Urothelium cell line (cell line): ENCODE measurements at regions not wholly inside any gene's neighbourhood (a gene's known extent, or its start where the extent isn't known, plus 50 kb on each side); places are given as distances from the start of the nearest gene placed in this dataset.
"Not testable (repeated sequence)": the region's sequence is repeated elsewhere in the genome, so short reads cannot be mapped to it uniquely, and the experiment has no call there.

ENCODE experiments used
- DNase-seq: peaks from one replicate; pipeline ENCODE4 v3.0.0; 2011; ENCODE audit warnings: low spot score, mixed read lengths
- FAIRE-seq: peaks from 2 replicates; lab custom pipeline; 2011; peaks lifted over from hg19 to GRCh38; lab: Jason Lieb, UNC

DNA sequence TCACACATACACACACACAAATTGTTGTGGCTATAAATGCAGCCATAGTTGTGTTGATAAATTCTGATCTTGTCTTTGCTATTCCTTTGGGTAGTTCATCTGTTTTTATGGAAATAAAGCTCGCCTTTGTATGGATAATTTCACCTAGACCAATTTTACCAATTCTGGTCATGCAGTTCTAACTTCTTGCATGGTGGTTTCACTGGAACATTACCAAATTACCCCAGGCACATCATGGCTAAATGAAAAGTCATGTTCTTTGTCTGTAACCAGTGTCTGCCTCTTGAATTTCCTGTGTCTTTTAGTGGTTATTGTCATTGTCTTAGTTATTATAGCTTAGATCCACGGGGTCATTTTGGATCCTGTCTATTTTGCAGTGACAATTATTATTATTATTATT lies 50.3 kb upstream of the TMC1 start:
- DNase-seq: no peak
- no peak for FAIRE-seq

DNA sequence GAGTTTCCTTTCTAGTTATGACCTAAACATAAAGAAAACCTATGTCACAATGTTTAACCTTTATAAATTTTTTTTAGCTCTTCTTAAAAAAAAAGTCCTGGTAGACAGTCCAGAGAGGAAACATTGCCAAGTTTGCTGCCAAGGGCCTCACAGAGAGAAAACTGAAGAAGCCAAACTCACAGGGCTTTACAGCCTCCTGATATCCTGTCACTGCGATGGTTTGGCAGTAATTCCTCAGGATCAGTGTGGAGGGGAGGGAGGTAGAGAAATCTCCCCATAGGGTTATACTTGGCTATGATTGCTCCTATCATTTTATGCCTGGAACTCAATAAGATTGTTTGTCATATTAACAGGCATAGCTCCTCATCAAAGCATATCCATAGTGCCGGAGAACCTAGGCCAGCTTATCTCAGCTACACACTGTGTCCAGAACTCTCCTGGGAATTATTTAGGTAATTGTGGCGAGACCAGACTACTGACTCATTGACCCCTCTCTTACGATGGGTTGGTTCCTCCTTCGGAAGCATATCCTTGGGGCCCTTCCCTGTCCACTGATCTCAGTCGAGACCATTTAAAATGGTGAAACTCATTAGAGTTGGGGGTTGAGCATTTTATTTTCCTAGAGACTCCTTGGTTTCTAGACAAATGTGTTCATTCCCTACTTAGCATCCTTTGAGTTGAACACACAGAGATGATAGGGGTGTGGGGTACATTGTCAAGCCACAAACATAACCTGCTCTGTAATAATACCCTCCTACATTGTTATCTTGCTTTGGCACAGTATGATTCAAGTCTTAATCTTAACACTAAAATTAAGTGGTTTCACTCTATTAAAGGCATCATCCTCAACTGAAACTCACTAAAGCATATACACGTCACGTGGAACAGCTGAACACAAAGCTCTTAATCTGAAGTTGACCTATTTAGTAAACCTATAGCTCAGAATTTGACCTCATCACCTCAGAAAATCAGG lies 53.4 kb upstream of the TMC1 start:
- DNase-seq (no peak), FAIRE-seq (no peak)

DNA sequence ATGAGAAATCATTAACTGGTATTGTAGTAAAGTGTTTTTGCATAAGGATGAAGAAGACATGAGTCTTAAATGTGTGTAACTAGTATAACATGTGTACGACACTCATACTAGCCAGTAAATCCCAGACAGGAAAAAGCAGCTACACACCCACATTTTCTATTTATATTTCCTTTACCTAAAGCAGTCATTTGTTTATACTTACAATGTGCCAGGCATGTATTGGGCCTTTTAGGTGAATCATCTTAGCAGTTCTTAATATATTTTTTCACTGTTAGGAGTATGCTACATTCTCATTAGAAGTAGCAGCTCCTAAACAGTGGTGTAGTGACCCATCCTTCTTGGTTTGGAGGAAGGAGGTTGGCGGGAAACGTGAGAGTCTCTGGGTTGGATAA lies 55.8 kb upstream of the TMC1 start:
- DNase-seq (no peak), FAIRE-seq (no peak)

DNA sequence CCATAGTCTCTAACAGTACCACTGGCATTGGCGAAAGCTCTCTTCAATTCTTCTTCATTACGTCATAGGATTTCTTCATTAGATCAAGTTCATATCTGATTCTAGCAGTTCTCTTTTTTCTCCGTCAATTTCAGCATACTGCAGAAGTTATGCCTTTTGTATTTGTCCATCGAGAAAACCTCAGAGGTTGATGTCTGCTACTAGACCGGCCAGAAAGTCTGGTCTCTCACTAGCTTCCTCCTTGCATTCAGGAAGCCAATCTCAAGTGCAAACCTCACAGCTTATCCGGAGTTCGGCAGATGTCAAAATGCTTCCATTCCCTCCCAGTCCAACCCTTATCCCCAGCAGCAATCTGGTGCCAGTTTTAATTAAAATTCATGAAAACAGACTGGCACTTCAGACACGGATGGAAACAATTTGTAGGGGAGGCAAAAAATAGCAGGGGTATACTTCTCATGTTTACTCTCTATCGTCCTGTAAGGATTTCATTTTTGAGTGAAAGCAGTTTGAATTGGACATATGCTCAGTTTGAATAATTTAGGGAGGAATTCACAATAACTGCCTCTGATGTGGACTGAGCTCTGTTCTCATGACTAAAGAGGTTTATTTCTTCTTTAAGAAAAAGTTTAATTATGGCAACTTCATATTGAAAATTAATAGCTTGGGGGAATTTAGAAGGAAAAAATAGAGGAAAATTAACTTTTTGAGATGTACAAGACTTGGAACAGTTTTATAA lies 56.4 kb upstream of the TMC1 start:
- FAIRE-seq: no peak
- DNase-seq: no peak

DNA sequence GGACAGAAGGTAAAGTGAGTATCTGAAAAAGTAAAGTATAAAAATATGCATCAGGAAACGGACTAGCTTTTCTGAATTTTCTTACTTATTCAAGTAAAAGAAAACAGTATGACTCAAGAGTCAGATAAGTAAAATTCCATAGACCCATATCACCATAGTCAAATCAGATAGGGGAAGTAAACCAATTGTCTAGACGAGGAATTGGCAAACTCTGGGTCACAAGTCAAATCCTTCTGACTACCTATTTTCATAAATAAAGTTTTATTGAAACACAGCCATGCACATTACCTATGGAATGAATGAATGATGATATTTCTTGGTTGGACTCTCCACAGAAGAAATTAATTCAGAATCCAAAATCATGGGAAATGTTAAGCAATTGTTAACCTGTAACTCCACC lies 59.1 kb upstream of the TMC1 start:
- FAIRE-seq: no peak
- no peak for DNase-seq

DNA sequence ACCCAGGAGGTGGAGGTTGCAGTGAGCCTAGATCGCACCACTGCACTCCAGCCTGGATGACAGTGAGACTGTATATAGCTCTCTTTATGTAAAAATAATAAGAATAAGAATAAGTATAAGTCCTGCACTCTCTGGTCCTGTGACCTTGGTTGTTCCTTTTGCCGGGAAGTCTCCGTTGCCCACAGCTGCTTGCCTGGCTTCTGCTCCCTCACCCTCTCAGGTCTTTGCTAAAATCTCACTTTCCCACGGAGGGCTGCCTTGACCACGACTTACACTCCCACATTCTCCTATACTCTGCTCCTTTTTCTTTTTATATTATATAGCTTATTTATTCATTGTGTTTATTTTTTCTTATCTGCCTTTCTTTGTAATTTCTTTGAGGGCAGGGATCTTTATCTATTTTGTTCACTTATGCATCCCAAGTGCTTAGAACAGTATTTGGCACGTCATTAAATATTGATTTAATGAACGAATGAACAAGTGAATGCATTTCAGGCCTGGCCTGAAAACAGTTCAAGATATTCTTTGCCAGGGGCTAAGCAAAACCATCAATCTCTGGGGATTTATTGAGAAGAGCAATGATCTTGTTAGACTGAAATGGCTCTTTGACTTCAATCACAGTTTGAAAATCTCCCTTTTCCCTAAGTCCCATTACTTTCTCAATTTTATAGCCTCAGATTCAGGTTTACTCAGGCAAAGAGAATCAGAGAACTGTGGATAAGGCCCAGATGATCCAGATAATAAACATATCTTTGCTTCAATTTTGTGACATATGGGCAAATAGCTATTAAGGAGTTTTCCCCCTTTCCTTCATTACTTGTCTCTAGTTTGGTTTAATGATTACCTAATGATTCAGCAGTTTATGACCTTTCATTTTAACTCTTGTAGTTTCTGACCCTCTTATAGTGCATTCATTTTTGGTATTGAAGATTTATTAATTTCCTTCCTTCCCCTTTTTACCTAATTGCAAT lies 60.8 kb upstream of the TMC1 start:
- no peak for FAIRE-seq
- DNase-seq: no peak

DNA sequence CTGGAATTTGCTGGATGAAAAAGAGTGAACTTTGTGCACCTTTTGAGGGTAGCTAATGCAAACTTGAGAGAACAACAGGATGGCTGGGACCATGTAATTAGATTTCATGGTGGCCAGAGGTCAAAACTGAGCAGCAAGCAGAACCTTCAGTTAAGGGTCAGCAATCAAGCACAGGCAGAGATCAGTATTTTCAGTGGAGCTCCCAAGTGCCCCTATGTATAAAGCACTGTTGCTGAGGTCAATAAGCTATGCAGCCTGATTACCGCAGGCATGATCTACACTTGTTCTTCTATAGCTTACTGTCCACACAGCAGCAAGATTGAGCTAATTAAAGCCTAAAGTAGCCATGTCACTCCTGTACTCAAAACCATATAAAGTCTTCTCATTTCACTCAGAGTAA lies 62.1 kb upstream of the TMC1 start:
- FAIRE-seq: no peak
- no peak for DNase-seq

DNA sequence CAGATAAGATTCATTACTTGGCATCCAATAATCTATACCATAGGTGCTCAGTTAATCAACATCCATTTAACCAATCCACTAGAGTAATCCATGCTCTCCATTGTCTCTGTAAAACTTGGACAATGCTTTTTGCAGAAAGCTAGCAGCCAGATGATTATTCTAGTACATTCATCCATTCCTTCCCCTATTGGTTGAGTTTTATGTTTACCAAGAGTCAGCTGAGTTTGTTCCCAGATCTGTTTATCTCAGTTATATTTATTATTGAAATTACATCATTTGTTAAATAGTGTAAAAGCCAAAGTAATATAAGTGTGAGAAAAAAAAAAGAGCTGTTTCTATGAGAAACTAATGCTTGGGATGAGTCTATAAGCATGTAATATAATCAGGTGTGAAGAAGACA lies 63.3 kb upstream of the TMC1 start:
- FAIRE-seq (no peak), DNase-seq (no peak)

DNA sequence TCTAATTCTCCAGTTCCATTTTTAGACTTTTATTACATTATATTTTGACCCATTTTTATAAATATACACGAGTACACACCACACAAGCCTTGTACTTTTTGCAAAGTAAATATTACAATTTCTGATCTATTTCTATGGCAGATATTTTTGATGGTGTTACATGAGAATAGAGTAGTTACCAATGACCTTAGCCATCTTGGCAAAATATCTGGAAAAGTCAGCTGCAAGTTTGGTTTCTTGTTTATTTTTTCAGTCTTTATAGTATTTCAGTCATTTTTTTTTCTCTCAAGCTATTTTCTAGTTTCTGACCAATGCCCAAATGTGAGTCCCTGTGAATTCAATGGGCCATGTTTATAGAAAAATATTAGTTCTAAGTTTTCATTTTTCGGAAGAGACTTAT lies 64.0 kb upstream of the TMC1 start:
- no peak for FAIRE-seq
- DNase-seq: no peak

DNA sequence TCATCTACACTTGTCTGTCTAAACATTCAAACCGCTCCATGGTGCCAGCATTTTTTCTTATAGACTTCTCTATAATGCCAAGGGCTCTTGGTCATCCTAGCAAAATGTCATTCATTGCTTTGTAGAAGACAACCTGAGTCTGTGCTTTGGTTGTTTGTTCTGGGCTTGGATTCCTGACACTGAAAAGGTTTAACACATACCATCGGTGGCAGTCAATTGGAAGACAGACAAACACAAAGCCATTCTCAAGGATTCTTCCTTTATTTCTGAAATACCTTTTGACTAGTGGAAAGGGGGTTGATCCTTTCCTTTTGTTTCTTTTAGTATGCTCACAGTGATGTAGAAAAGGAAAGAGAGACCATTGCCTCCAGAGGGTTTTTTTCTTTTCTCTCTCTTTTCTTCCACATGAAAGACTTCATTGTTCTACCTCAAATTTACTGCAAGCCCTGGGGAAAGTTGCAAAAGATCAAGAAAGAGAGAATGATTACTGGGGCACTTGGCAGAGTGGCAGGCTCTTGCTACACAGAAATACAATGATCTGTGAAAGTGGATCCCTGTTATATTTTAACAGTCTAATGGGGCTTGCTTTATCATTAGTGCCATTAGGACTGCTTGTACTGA lies 66.4 kb upstream of the TMC1 start:
- FAIRE-seq: no peak
- DNase-seq: no peak

DNA sequence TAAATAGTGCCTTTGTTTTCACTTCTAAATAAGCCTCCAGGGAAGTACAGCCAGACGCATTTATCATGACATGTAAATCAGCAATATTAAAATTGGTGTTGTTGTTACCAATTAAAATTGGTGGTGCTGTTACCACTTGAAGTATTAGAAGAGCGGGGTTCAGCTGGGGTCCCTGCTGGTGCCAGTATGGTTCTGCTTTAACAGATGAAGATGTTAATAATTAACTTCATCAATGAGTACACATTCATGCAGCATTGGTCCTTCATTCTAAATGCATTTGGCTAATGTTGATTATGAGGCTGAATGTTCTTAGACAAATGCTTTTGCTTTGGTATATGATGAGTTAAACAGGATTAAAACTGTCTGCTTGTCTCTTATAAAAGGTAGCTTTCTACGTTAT lies 67.6 kb upstream of the TMC1 start:
- DNase-seq (no peak), FAIRE-seq (no peak)

DNA sequence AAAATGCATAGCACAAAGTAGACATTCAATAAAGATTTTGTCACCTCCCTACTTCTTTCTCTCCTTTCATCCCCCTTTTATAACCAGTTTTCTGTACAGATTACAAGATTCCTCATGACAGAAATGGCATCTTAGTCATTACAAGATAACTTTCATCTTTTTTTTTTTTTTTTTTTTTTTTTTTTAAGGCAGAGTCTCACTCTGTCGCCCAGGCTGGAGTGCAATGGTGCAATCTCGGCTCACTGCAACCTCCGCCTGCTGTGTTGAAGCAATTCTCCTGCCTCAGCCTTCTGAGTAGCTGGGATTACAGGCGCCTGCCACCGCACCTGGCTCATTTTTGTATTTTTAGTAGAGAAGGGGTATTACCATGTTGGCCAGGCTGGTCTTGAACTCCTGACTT lies 75.2 kb upstream of the TMC1 start:
- DNase-seq, FAIRE-seq: not testable (repeated sequence)

DNA sequence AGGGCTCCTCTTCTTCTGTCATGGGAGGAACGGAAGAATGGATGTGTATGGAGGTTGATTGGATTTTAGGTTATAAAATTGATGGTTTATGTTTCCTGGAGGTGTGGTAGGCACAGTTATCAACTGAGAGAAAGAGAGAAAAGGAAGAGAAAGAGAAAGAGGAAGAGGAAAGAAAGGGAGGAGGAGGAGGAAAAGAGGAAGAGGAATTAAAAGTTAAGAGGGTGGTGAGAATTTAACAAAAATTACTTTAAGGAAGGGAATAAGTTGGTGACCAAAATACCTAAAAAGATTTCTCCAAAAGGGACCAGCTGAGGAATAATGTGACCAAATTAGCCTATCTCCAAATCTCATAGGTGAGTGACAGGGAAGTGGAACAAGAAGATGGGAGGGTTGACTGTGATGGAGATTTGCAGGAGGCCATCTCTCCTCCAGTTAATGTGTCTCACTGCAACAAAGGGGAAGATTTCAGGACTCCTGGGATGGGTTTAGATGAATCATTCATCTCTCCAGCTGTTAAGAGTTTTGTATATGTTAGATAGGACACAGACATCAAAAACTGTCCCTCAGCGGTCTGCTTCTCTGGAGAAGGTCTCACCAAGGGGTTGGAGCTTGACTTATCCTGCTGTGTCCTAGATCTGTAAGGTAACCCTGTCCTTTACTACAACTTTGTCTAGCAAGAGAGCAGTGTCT lies 76.0 kb upstream of the TMC1 start:
- DNase-seq (no peak), FAIRE-seq (no peak)

DNA sequence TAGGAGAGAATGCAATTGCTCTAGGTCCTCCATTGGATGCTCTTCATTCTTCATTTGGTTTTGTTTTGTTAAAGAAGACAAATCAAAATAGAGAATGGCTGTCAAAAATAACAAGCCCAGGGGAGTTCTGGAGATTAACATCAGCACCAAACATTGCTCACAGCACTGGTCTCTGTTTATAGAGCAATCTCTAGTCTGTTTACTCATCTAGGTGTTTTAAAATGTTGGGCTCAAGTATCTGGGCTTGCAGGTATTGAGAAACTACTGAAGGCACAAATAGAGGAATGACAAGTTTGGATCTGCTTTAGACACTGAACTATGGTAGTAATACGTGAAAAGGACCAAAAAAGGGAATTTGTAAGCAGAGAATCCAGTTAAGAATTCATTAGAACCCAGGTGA lies 77.0 kb upstream of the TMC1 start:
- no peak for DNase-seq

DNA sequence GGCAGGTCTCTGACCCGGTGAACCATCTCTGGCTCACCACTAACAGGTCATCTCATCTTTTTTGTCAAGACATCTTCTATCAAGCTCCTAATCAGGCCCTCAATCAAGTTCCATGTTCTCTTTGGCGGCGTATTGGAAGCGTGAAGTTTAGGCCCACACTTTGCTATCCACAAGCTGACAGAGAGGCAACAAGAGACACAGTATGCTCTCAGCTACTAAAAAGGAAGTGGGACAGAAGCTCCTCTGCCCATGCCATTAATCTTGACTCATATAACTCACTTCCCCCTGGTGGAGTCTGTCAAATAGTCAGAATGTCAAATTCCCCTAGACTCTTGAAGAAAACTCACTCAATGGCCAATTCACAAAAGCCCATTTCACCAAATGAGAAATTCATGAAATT lies 77.6 kb upstream of the TMC1 start:
- FAIRE-seq: no peak

More for the DNA sequence above, 77.0 kb upstream of the TMC1 start:
- no peak for FAIRE-seq

DNA sequence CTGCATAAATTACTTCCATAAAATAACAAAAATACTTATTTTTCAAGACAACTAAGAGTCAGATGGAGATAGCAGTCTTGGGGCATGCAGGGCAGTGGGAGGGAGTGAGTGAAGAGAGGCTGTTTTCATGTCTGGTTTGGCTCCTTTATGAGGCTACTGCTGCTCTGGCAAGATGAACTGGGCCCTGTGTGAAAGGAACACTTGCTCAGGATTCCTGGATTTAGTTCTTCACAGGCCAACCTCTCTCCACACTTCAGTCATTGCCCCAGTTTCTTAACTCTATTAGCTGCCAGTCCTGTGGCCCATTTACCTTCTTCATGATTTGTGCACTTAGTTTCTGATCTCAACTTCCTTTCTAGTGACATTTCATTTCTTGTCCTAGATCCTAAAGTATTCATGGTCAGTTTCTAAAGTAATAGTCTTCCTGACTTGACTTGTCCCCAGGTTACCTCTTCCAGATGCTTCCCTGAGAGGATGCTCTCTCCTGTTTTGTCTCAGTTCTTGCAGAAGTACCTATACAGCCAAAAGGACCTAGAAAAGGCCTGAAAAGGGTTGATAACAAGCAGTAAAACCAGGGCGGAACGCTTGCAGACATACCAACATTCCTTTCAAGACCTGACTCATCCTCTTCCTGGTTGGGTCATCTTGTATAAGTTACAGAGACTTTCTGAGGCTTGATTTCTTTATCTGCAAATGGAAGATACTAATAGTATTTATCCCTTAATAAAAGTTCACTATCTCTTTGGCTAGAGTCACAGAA lies 77.0 kb upstream of the ZFAND5 start:
- FAIRE-seq (no peak), DNase-seq (peak; percentile 75)

More for the DNA sequence above, 77.6 kb upstream of the TMC1 start:
- no peak for DNase-seq

DNA sequence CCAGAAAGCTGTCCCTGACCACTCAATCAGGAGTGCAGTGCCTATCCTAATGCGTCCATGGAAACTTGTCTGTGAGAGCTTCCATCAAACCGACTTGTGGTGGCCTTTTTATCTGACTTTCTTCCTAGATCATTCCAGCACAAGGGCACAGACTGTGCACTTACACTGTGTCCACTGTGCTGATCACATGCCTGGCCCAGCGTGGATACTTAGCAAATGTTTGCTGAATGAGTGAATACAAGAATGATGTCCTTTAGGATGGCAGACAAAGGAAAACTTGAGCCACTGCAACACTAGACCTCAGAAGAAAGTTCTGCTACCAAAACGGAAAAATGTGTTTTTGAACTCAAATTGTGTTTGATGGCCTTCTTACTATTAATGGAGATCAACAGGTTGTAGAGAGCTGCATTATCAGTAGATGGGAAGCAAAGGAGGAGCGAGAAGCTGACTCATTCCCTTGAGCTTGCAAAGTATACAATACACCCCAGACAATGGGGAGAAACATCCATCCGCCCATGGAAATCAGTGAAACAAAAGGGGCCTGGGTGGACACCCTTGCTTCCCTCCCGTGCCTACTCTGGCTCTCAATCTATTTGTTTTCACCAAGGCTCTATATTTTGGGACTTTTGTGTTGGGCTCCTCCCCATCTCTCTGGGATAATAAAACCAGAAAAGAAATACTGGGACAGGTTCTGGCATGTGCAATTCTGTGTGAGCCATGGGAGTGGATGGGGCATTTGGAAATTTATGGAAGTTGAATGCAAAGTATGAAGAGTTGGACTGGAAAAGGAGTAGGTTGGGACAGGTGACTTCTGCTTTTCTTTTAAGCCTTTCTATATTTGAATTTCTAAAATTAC lies 76.2 kb upstream of the ZFAND5 start:
- DNase-seq (peak; percentile 46), FAIRE-seq (no peak)

DNA sequence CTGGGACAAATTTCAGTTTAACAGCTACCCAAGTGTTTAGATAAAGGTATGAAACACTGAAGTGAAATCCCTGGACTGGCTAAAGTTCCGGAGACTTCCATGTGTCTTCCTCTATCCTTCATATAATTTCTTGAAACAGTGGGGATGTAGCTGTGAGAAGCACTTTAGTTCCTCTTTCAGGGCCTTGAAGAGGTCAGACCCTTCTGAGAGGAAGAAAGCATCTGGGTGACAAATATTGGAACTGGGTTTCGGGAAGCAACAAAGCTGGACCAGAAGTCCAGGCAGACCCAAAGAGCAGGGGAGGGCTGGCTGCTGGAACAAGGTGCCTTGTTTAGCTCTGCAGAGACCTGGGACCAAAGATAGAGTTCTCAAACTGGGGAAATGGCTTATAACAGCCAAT lies 75.4 kb upstream of the ZFAND5 start:
- FAIRE-seq: no peak
- no peak for DNase-seq
